ENCODE measurements at regions not wholly inside any gene's neighbourhood (a gene's known extent, or its start where the extent isn't known, plus 50 kb on each side); places are given as distances from the start of the nearest gene placed in this dataset.
"Not testable (repeated sequence)": the region's sequence is repeated elsewhere in the genome, so short reads cannot be mapped to it uniquely, and the experiment has no call there.

DNA sequence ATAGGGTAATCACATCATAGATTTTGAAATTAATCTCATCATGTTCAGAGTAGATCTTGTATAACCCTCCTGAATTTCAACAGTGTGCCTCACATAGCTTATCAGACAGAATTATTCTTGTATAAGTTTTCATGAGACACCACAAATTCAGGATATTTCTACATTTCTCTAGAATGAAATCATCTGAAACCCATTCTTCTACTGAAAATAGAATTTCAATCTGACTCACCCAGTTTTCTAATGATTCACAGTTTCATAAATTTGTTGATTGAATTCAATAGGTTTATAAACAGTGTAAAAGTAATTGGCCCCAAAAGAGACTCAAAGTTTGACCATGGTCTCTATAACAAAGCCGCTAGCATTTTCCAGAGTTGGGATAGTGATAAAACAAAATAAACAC is 1082.6 kb upstream of the EPHA6 start:
- TF ChIP-seq CTCF (conservative IDR thresholded peaks at IDR 0.05) = no peak
- peaks cover 4% of the 10 kb centered on the region for H3K4me1 Mint-ChIP-seq
- H3K4me3 Mint-ChIP-seq = no peak overlapping the region
- no peak overlapping the region for H3K27ac Mint-ChIP-seq (ENCODE audit: unreplicated experiment)
- H3K9me3 Mint-ChIP-seq = peaks cover 14% of the 10 kb centered on the region
- no peaks in the 10 kb centered on the region for H3K27me3 Mint-ChIP-seq (ENCODE audit: low read depth)
- no peak for DNase-seq (ENCODE audit: low read depth, low spot score)
- H3K36me3 Mint-ChIP-seq (ENCODE audit: low read depth) = no peaks in the 10 kb centered on the region

DNA sequence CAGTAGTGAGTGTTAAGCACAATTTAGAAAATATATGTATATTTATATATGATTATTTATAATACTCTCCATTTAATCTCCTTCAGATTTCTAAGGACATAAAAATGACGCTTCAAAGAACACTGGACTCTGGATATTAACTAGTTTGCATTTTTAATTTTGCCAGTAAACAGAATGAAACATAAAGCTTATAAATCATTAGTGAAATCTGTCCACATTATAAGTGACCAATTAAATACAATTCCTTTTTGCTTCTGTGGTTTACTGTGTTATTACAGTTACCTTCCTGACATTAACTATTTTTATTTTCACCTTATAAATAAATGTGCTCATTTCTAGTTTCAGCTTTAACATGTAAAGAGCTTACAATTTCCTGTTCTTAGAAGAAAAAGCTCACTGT is 1081.1 kb upstream of the EPHA6 start:
- Mint-ChIP-seq H3K4me1 (peaks cover 4% of the 10 kb centered on the region), H3K4me3 (no peak overlapping the region), H3K36me3 (ENCODE audit: low read depth) (no peaks in the 10 kb centered on the region), H3K9me3 (peaks cover 12% of the 10 kb centered on the region), H3K27ac (ENCODE audit: unreplicated experiment) (no peak overlapping the region), H3K27me3 (ENCODE audit: low read depth) (no peaks in the 10 kb centered on the region)
- TF ChIP-seq CTCF (conservative IDR thresholded peaks at IDR 0.05) = no peak
- no peak for DNase-seq (ENCODE audit: low read depth, low spot score)

DNA sequence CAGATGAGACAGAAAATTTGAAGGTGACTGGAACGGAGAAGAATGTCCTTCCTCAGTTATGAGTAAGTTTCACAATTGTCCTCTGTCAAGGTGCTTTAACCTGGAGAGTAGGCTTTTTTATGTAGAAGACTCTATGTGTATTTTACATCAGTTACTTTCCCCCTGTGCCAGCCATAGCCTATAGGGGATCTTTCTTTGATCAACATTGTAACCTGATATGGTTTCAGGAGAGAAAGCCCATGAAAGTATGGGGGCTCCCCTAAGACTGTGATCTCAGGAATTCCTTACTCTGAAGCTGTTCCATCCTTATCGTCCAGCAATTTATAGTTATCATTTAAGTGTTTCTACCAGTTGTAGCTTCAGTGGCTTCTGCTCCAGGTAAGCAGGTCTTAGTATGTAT is 1076.3 kb upstream of the EPHA6 start:
- peaks cover 4% of the 10 kb centered on the region for H3K4me1 Mint-ChIP-seq
- no peak for DNase-seq (ENCODE audit: low read depth, low spot score)
- H3K36me3 Mint-ChIP-seq (ENCODE audit: low read depth) = no peaks in the 10 kb centered on the region
- H3K9me3 Mint-ChIP-seq = peaks cover 8% of the 10 kb centered on the region
- no peaks in the 10 kb centered on the region for H3K27me3 Mint-ChIP-seq (ENCODE audit: low read depth)
- no peak overlapping the region for H3K27ac Mint-ChIP-seq (ENCODE audit: unreplicated experiment)
- no peak for TF ChIP-seq CTCF (conservative IDR thresholded peaks at IDR 0.05)
- H3K4me3 Mint-ChIP-seq = no peak overlapping the region

GRCh38 chr3:95744896-95745295 is 1069.5 kb upstream of the EPHA6 start:
- not testable (repeated sequence) for H3K27ac Mint-ChIP-seq (ENCODE audit: unreplicated experiment); DNase-seq (ENCODE audit: low read depth, low spot score); H3K4me1 Mint-ChIP-seq; H3K4me3 Mint-ChIP-seq; H3K9me3 Mint-ChIP-seq; H3K27me3 Mint-ChIP-seq (ENCODE audit: low read depth); H3K36me3 Mint-ChIP-seq (ENCODE audit: low read depth)

- no peak for DNase-seq (ENCODE audit: low read depth, low spot score)
- H3K4me3 Mint-ChIP-seq = no peak overlapping the region
- H3K4me1 Mint-ChIP-seq = peaks cover 5% of the 10 kb centered on the region
- TF ChIP-seq CTCF (conservative IDR thresholded peaks at IDR 0.05) = no peak
- H3K27ac Mint-ChIP-seq (ENCODE audit: unreplicated experiment) = no peak overlapping the region
- H3K36me3 Mint-ChIP-seq (ENCODE audit: low read depth) = peaks cover 2% of the 10 kb centered on the region
- H3K27me3 Mint-ChIP-seq (ENCODE audit: low read depth) = no peaks in the 10 kb centered on the region
- H3K9me3 Mint-ChIP-seq = no peaks in the 10 kb centered on the region
These were observed 1064.3 kb upstream of the EPHA6 start for GRCh38 chr3:95750097-95750496.

- peaks cover 2% of the 10 kb centered on the region for H3K36me3 Mint-ChIP-seq (ENCODE audit: low read depth)
- H3K4me3 Mint-ChIP-seq = no peak overlapping the region
- peaks cover 5% of the 10 kb centered on the region for H3K4me1 Mint-ChIP-seq
- no peak for TF ChIP-seq CTCF (conservative IDR thresholded peaks at IDR 0.05)
- H3K27ac Mint-ChIP-seq (ENCODE audit: unreplicated experiment) = no peak overlapping the region
- no peaks in the 10 kb centered on the region for H3K9me3 Mint-ChIP-seq
- no peaks in the 10 kb centered on the region for H3K27me3 Mint-ChIP-seq (ENCODE audit: low read depth)
- DNase-seq (ENCODE audit: low read depth, low spot score) = no peak
These were observed 1062.9 kb upstream of the EPHA6 start for GRCh38 chr3:95751509-95751908.

Data from neural crest cell (in vitro differentiated cells).